NCI-H748 (cell line): ENCODE measurements at regions not wholly inside any gene's neighbourhood (a gene's known extent, or its start where the extent isn't known, plus 50 kb on each side); places are given as distances from the start of the nearest gene placed in this dataset.

Source experiments
- DNase-seq: peaks from one replicate; lab custom pipeline; 2025; ENCODE audit not compliant: unreplicated experiment; lab: John Stamatoyannopoulos, UW

- DNase-seq: no peak
These were observed 61.5 kb upstream of the FZD10 start for GRCh38 chr12:130100634-130101362.

GRCh38 chr12:130101370-130101769 lies 60.9 kb upstream of the FZD10 start:
- DNase-seq: no peak

GRCh38 chr12:130102266-130102665 lies 60.0 kb upstream of the FZD10 start:
- DNase-seq: no peak

DNA sequence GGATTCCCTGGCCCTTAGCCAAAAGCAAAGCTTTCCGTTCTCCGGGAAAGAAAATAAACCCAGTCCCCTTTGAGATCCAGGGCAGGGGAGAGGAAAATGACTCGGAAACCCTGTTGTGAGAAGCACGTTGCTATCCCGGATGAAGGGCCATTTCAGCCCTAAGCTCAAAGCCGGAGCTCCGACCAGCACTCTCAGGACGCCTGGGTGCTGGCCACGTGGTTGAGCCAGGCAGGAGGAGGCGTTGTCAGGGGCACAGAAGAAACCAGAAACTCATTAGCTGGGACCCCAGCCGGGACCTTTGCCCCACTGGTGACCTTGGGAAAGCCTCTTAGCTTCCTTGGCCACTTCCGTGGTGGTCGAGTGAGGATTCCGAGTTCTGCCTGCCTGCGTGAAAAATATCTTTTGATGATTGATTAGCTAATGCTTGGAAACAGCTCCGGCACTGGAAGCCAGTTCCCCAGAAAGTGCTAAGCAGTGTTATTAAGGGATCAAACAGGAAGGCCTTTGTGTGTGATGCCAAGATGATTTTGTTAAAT lies 57.6 kb upstream of the FZD10 start:
- DNase-seq: peak; percentile 80

GRCh38 chr12:130109062-130109945 lies 53.0 kb upstream of the FZD10 start:
- DNase-seq: no peak

GRCh38 chr12:130110914-130111313 lies 51.4 kb upstream of the FZD10 start:
- DNase-seq: no peak

GRCh38 chr12:130111965-130112496 lies 50.2 kb upstream of the FZD10 start:
- DNase-seq: no peak
